ENCODE measurements at regions not wholly inside any gene's neighbourhood (a gene's known extent, or its start where the extent isn't known, plus 50 kb on each side); places are given as distances from the start of the nearest gene placed in this dataset.

DNA sequence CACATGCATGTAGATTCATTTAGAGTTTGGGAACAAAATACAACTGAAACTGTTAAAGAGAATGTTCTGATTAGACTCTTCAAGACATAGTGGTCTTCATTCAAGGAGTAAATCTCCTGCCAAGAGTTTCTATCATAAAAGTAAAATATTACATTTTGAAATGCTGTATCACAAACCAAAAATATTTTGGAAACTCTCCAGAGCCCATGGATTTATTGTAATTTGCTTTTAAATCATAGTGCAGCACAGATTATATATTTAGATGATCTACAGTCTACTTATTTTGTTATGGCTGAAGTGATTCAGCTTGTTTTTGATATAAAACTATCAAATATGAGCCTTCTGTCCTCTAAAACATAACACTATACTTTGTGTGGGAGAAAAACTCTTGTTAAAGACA, 105.3 kb downstream of the DISP1 start:
- no peak overlapping the region for H3K4me3 ChIP-seq (ENCODE audit: insufficient read depth, low read length)
- TF ChIP-seq, protein P1, sequence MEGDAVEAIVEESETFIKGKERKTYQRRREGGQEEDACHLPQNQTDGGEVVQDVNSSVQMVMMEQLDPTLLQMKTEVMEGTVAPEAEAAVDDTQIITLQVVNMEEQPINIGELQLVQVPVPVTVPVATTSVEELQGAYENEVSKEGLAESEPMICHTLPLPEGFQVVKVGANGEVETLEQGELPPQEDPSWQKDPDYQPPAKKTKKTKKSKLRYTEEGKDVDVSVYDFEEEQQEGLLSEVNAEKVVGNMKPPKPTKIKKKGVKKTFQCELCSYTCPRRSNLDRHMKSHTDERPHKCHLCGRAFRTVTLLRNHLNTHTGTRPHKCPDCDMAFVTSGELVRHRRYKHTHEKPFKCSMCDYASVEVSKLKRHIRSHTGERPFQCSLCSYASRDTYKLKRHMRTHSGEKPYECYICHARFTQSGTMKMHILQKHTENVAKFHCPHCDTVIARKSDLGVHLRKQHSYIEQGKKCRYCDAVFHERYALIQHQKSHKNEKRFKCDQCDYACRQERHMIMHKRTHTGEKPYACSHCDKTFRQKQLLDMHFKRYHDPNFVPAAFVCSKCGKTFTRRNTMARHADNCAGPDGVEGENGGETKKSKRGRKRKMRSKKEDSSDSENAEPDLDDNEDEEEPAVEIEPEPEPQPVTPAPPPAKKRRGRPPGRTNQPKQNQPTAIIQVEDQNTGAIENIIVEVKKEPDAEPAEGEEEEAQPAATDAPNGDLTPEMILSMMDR (IDR thresholded peaks at IDR 0.05; ENCODE audit: extremely low read depth, low read depth, low read length) = no peak
- no peaks in the 10 kb centered on the region for H3K27me3 ChIP-seq (ENCODE audit: insufficient read depth, low read length)
- H4K20me1 ChIP-seq (ENCODE audit: insufficient read depth, low read length) = no peaks in the 10 kb centered on the region
- H2AFZ ChIP-seq (ENCODE audit: low read length) = no peak overlapping the region
- H3K9me3 ChIP-seq (ENCODE audit: low read depth, low read length) = peaks cover 6% of the 10 kb centered on the region
- H3K27ac ChIP-seq (ENCODE audit: low read depth, low read length) = peak overlapping the region; percentile 40
- no peak for DNase-seq (ENCODE audit: insufficient read length, low spot score, missing footprints)
- H3K36me3 ChIP-seq (ENCODE audit: insufficient read depth, low read length) = no peaks in the 10 kb centered on the region
- H3K79me2 ChIP-seq (ENCODE audit: insufficient read depth, low read length) = no peaks in the 10 kb centered on the region
- peaks cover 31% of the 10 kb centered on the region for H3K4me1 ChIP-seq (ENCODE audit: insufficient read depth, low read length)
- H3K4me2 ChIP-seq (ENCODE audit: insufficient read depth, low read length) = peak overlapping the region; percentile 78

DNA sequence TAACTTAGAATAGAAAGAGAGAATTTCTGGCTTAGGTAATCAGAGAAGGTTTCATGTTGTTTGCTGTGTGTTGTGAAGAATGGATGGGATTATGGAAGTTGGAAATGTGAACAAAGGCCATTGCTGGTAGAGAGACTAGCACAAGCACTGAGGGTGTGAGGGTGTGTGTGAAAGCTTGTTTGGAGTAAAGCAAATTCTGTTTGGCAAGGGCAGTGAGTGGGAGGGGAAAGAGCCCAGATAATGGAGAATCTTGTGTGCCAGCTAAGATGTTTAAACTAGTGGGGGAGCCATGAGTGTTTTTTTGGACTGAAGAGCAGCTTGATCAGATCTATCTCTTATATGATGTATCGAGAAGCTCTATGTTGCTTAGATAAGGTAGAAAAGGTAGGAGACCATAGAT, 107.1 kb downstream of the DISP1 start:
- H3K4me3 ChIP-seq (ENCODE audit: insufficient read depth, low read length) = no peak overlapping the region
- TF ChIP-seq, protein P1 (IDR thresholded peaks at IDR 0.05; ENCODE audit: extremely low read depth, low read depth, low read length) = no peak
- H3K79me2 ChIP-seq (ENCODE audit: insufficient read depth, low read length) = no peaks in the 10 kb centered on the region
- H3K36me3 ChIP-seq (ENCODE audit: insufficient read depth, low read length) = no peaks in the 10 kb centered on the region
- H3K9me3 ChIP-seq (ENCODE audit: low read depth, low read length) = peaks cover 4% of the 10 kb centered on the region
- DNase-seq (ENCODE audit: insufficient read length, low spot score, missing footprints) = no peak
- no peaks in the 10 kb centered on the region for H4K20me1 ChIP-seq (ENCODE audit: insufficient read depth, low read length)
- H3K27me3 ChIP-seq (ENCODE audit: insufficient read depth, low read length) = no peaks in the 10 kb centered on the region
- H3K27ac ChIP-seq (ENCODE audit: low read depth, low read length) = no peak overlapping the region
- no peak overlapping the region for H3K4me2 ChIP-seq (ENCODE audit: insufficient read depth, low read length)
- H3K4me1 ChIP-seq (ENCODE audit: insufficient read depth, low read length) = peaks cover 30% of the 10 kb centered on the region
- no peak overlapping the region for H2AFZ ChIP-seq (ENCODE audit: low read length)

DNA sequence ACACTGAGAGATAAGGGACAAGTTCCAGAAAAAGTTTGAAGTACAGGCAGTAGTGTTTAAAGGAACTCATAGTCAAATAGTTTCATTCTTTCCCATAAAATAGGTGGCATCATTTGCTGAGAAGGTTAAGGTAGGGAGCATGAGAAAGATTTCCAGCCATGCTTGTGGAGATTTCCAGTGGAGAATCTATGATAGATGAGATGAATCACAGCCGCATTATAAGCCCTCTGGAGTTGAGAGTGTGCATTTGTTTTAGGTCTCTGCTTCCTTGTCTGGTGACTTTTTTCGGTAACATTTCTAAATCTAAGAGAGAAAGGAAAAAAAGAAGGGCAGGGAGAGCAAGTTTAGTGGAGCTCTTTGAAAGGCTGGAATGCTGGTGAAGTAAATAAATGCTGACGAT, 108.7 kb downstream of the DISP1 start:
- H3K4me3 ChIP-seq (ENCODE audit: insufficient read depth, low read length) = no peak overlapping the region
- no peaks in the 10 kb centered on the region for H3K27me3 ChIP-seq (ENCODE audit: insufficient read depth, low read length)
- no peaks in the 10 kb centered on the region for H3K9me3 ChIP-seq (ENCODE audit: low read depth, low read length)
- no peaks in the 10 kb centered on the region for H3K36me3 ChIP-seq (ENCODE audit: insufficient read depth, low read length)
- peaks cover 31% of the 10 kb centered on the region for H3K4me1 ChIP-seq (ENCODE audit: insufficient read depth, low read length)
- H4K20me1 ChIP-seq (ENCODE audit: insufficient read depth, low read length) = no peaks in the 10 kb centered on the region
- H2AFZ ChIP-seq (ENCODE audit: low read length) = no peak overlapping the region
- no peaks in the 10 kb centered on the region for H3K79me2 ChIP-seq (ENCODE audit: insufficient read depth, low read length)
- H3K27ac ChIP-seq (ENCODE audit: low read depth, low read length) = no peak overlapping the region
- TF ChIP-seq, protein P1 (IDR thresholded peaks at IDR 0.05; ENCODE audit: extremely low read depth, low read depth, low read length) = no peak
- no peak overlapping the region for H3K4me2 ChIP-seq (ENCODE audit: insufficient read depth, low read length)
- DNase-seq (ENCODE audit: insufficient read length, low spot score, missing footprints) = no peak

DNA sequence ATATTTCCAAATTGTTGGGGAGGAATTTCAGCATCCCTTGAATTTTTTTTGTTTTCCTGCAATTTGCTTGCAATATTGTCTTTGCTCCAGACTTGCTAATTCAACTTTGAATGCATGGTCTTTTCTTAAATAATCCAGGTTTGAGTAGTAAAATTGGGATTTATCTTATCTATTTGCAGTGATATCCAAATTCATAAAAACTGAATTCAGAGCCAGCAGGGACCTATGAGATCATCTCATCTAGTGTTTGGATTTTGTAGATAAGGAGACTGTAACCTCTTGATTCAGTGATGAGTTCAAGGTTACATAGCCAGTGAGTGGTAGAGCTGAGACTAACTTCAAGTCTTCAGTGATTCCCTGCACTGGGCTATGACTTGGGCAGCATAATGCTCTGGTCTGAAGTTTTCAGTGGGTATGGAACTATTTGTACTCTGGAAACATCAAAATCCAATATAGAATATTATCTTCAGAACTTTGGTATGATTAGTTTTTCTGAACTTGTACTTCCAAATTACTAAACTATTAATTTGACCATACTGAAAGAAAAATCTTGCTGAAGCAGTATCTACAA, 109.4 kb downstream of the DISP1 start:
- Histone ChIP-seq H4K20me1 (ENCODE audit: insufficient read depth, low read length) (no peaks in the 10 kb centered on the region), H3K4me1 (ENCODE audit: insufficient read depth, low read length) (peaks cover 24% of the 10 kb centered on the region), H3K36me3 (ENCODE audit: insufficient read depth, low read length) (no peaks in the 10 kb centered on the region), H3K27ac (ENCODE audit: low read depth, low read length) (no peak overlapping the region), H2AFZ (ENCODE audit: low read length) (no peak overlapping the region), H3K4me3 (ENCODE audit: insufficient read depth, low read length) (no peak overlapping the region), H3K79me2 (ENCODE audit: insufficient read depth, low read length) (no peaks in the 10 kb centered on the region), H3K9me3 (ENCODE audit: low read depth, low read length) (no peaks in the 10 kb centered on the region), H3K4me2 (ENCODE audit: insufficient read depth, low read length) (no peak overlapping the region), H3K27me3 (ENCODE audit: insufficient read depth, low read length) (no peaks in the 10 kb centered on the region)
- DNase-seq (ENCODE audit: insufficient read length, low spot score, missing footprints) = no peak
- TF ChIP-seq, protein P1 (IDR thresholded peaks at IDR 0.05; ENCODE audit: extremely low read depth, low read depth, low read length) = no peak
